Fibroblast of the aortic adventitia (primary cell): ENCODE measurements at regions not wholly inside any gene's neighbourhood (a gene's known extent, or its start where the extent isn't known, plus 50 kb on each side); places are given as distances from the start of the nearest gene placed in this dataset.

Experiments
- DNase-seq: peaks from one replicate; pipeline ENCODE4 v3.0.0-alpha.2; 2010; ENCODE audit warnings: low read depth
- H3K4me3 ChIP-seq: 2 replicates; pipeline ENCODE4 v1.5.1; 2011; ENCODE audit warnings: low read depth, mild to moderate bottlenecking, control low read depth, low read length, moderate library complexity
- TF ChIP-seq, protein P1 (sequence below): IDR thresholded peaks from 2 replicates; pipeline ENCODE4 v1.5.1; 2011; ENCODE audit warnings: mild to moderate bottlenecking, low read length, control low read depth, inconsistent platforms; ENCODE audit not compliant: insufficient read depth

- DNase-seq, result no peak
- no peak overlapping the region for H3K4me3 ChIP-seq
- TF ChIP-seq, protein P1, sequence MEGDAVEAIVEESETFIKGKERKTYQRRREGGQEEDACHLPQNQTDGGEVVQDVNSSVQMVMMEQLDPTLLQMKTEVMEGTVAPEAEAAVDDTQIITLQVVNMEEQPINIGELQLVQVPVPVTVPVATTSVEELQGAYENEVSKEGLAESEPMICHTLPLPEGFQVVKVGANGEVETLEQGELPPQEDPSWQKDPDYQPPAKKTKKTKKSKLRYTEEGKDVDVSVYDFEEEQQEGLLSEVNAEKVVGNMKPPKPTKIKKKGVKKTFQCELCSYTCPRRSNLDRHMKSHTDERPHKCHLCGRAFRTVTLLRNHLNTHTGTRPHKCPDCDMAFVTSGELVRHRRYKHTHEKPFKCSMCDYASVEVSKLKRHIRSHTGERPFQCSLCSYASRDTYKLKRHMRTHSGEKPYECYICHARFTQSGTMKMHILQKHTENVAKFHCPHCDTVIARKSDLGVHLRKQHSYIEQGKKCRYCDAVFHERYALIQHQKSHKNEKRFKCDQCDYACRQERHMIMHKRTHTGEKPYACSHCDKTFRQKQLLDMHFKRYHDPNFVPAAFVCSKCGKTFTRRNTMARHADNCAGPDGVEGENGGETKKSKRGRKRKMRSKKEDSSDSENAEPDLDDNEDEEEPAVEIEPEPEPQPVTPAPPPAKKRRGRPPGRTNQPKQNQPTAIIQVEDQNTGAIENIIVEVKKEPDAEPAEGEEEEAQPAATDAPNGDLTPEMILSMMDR, result no peak
Measured at GRCh38 chr5:106106384-106106783, 1564.4 kb downstream of the EFNA5 start.

DNA sequence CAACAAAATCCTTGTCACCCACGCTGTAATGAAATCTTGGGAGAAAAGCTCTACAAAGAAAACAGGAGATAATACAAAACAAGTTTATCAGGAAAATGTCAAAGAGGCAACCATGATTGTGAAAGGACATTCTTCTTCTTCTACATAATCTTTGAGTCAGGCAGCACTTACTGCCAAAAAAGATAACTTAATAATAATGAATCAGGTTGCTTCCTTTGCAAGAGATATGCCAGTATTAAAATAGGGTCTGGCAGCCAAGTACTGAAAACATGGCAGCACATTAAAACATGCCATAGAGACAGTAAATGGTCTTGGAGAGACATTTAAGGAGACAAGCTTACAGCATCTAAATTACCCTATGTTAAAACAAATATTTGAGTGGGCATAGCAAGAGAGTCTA is 1573.4 kb downstream of the EFNA5 start:
- DNase-seq, result peak; percentile 71
- no peak overlapping the region for H3K4me3 ChIP-seq

GRCh38 chr5:106094839-106095238 is 1575.9 kb downstream of the EFNA5 start:
- no peak overlapping the region for H3K4me3 ChIP-seq
- DNase-seq, result no peak
- TF ChIP-seq, protein P1, result no peak

More for the DNA sequence above, 1573.4 kb downstream of the EFNA5 start:
- TF ChIP-seq, protein P1, result no peak

GRCh38 chr5:106094204-106094607 is 1576.5 kb downstream of the EFNA5 start:
- DNase-seq, result peak; percentile 70
- no peak overlapping the region for H3K4me3 ChIP-seq
- TF ChIP-seq, protein P1, result no peak

DNA sequence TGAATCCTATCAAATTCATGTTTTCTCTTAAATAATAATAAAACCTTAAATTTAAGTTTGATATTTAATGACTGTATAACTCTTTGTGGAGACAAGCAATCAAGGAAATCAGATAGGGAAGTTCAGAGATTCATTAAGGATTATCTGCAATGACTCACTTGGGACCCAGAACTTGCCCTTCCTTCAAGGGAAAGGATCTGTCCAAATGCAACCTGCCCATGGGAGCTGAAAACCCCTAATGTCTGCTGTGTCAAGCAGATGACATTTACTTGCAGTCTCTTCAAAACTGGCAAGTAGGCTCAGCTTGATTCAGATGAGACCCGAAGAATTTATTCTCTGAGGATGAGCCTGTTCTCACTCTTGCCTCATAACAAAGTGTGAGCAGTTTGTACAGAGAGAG is 1577.6 kb downstream of the EFNA5 start:
- TF ChIP-seq, protein P1, result no peak
- DNase-seq, result no peak
- H3K4me3 ChIP-seq, result no peak overlapping the region

- TF ChIP-seq, protein P1, result no peak
- H3K4me3 ChIP-seq, result no peak overlapping the region
- DNase-seq, result no peak
Measured at GRCh38 chr5:106092455-106092854, 1578.3 kb downstream of the EFNA5 start.

DNA sequence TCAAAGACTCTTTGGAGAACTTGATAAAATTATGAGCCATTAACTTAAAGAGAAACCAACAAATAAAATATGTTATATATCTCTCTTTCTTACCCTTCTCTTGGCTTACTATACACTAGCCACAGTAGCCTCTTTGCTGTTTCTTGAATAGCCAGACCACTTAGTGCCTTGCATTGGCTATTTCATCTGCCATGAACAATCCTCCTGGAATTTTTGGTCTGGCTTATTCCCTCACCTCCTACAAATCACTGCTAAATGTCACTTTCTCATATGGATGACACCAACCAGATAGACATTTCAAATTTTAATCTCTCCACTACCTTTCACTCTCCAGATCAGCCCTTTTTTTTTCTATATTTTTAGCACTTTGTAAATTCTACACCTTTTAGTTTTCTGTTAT is 1581.7 kb downstream of the EFNA5 start:
- no peak overlapping the region for H3K4me3 ChIP-seq
- TF ChIP-seq, protein P1, result no peak
- DNase-seq, result no peak
